ENCODE measurements at regions not wholly inside any gene's neighbourhood (a gene's known extent, or its start where the extent isn't known, plus 50 kb on each side); places are given as distances from the start of the nearest gene placed in this dataset.
A peak's percentile ranks its signal among the peaks of the same experiment; 100 is the strongest.

DNA sequence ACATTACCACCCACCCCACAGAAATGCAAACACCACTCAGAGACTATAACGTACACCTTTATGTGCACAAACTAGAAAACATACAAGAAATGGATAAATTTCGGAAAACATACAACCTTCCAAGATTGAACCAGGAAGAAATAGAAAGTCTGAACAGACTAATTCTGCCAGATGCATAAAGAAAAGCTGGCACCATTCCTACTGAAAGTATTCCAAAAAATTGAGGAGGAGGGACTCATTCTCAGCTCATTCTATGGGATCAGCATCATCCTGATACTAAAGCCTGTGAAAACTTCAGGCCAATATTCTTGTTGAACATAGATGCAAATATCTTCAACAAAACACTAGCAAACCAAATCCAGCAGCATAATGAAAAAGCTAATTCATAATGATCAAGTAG is 115.1 kb upstream of the CD180 start:
- no peak for DNase-seq

DNA sequence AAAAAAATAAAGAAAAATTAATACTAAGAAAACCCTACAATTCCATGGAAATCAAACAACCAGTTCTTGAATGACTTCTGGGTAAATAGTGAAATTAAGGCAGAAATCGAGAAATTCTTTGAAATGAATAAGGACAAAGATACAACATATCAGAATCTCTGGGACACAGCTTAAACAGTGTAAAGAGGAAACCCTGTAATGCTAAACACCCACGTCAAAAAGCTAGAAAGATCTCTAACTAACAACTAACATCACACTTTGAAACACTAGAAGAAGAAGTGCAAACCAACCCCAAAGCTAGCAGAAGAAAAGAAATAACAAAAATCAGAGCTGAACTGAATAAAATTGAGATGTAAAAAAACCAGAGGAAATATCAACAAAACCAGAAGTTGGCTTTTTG is 114.6 kb upstream of the CD180 start:
- no peak for DNase-seq

GRCh38 chr5:67310740-67311139 is 114.1 kb upstream of the CD180 start:
- DNase-seq, result no peak

GRCh38 chr5:67310169-67310568 is 113.6 kb upstream of the CD180 start:
- no peak for DNase-seq

- no peak for DNase-seq
Observed at GRCh38 chr5:67308988-67309688, 112.5 kb upstream of the CD180 start.

DNA sequence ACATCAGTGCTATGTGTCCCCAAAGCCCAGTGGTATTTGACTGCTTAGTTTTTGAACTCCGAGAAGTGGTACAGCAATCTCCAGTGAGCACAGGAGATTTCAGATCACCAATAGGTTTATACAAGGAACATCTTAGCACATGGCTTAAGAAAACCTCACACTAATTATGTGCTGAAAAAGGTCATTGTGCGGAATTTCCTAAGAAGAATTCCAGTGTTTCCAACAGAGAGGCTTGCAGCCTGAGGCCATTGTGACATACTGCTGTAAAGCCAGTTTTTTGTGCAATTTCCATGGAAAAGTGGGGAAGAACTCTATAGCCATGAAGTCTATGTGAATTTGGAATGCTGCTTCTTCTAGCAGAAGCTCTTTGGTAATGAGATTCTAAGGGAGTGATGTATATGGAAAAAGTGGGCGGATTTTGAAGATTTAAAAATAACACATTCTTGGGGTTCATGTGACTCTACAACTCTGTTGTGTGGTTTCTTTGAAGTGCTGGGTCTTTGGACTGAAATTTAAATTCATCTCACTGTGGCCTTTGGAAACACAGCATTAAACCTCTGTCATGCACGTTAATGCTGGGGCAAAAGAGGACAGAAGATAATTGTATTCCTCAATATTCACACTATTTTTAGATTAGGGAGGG is 110.5 kb upstream of the CD180 start:
- DNase-seq, result no peak

DNA sequence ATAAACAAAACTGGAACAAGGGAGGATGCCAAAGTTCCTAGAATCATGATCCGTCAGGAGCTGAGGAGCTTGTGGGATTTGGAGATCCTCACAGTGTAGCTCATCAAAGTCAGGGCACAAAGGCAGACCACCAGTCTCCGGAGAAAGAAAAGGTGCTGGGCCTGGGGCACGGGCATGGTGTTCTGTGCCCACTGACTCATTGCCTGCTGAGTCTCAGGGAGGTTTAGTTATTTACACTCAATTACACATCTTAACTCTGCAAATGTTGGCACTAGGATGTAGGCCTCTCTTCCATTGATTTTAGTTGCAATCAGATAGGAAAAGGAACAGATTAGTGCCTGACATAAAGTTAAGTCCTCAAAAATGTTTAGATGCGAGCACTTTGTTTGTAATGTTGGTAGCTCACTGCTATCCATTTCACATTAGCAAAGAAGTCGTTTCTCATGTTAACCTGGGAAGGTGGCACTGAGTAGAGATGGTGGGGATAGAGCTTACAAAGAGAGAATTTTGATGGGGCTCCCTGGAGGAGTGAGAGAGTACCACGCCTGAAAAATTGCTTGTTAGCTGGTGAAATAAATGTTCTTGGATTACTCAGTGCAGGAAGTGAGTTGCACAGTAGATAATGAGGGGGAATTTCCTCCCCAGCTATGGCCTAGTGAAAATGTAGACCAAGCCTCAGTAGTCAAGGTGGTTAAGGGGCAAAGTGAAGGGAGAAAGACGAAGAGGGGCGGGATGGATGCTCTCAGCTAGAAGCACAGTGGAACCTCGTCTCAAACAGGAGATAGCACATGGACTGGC is 109.5 kb upstream of the CD180 start:
- no peak for DNase-seq

DNA sequence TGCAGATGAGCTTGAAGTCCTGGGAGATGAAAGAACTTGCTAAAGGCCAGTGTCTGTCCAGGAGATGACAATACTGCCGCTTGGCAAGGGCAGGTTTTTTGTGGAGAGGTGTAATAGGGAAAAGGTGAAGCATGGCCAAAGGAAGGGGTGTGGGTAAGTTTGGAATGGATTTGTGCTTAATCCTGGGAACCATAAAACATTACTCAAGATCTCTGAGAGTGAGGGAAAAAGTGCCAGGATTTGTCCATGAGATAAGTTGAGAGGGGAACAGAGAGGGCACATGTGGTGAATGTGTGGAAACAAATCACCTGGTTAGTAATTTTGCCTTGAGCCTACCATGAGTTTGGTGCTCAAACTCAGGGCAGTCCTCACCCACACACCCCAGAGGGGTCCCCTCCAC is 108.8 kb upstream of the CD180 start:
- no peak for DNase-seq

- DNase-seq, result no peak
Observed at GRCh38 chr5:67303356-67303755, 106.8 kb upstream of the CD180 start.

GRCh38 chr5:67301285-67301903 is 104.8 kb upstream of the CD180 start:
- DNase-seq, result peak in 3 of 58 donors; percentile 11 to 15 (median 13)

- DNase-seq, result no peak
Observed at GRCh38 chr5:67300326-67300725, 103.7 kb upstream of the CD180 start.

DNA sequence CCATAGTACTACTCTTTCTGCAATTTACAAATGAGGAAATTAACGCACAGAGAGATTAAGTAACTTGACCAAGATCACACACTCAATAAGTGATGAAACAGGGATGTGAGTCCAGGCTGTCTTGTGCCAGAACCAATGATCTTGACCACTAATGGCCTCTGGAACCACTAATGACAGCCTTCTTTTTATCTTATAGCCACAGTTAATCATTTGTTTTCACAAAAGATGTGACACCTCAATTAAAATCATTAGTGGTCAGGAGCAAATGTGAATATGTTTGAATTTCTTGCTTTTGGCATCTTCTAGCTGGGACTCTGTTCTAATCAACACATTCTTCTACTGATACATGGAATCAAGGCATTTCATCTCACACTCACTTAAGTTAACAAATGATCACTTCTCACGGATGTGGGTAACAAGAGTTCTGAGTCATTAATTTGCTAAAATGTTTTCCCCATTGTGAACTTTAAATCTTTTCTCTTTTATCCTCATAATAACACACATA is 102.7 kb upstream of the CD180 start:
- DNase-seq, result no peak

GRCh38 chr5:67297802-67298532 is 101.4 kb upstream of the CD180 start:
- DNase-seq, result no peak

GRCh38 chr5:67297376-67297775 is 100.8 kb upstream of the CD180 start:
- peak in 1 of 58 donors; percentile 41 for DNase-seq

- DNase-seq, result no peak
Observed at GRCh38 chr5:67294266-67294938, 97.8 kb upstream of the CD180 start.

GRCh38 chr5:67293226-67293625 is 96.6 kb upstream of the CD180 start:
- peak in 1 of 58 donors; percentile 44 for DNase-seq

DNA sequence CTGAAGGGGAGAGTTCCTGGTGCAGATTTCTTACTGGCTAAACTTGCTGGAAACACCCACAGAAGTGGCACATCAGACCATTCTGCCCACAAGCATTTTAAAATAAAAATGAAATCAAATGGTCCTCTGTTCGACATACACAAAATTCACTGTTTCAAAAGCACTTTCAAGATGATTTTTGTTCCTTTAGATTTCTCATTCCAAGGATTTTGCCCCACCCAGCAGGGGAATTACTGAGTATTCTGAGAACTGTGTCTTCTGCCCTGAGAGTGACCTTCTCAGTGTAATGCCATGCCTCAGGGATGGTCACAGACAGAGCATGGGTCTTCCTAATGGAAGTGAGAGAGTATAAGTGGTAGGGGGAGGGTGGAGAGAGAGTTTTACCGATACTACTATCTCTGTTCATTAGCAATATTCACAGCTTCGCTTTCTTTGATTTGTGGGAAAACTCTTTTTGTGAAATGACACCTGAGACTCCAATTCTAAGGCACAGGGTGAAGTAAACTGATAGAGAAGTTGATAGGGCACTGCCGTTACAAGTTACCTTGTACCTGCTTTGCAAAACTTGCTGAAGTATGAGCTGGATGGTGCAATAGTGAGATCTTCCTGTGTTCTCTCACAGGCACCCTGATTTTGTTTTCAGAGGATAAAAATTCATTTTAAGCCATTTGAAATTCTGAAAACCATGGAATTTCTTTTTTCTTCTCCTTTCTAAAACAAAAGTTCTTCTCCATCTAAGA is 95.8 kb upstream of the CD180 start:
- no peak for DNase-seq

- peak in 36 of 58 donors; percentile 10 to 78 (median 39) for DNase-seq
Observed at GRCh38 chr5:67291671-67292070, 95.1 kb upstream of the CD180 start.

- DNase-seq, result no peak
Observed at GRCh38 chr5:67291066-67291465, 94.5 kb upstream of the CD180 start.

DNA sequence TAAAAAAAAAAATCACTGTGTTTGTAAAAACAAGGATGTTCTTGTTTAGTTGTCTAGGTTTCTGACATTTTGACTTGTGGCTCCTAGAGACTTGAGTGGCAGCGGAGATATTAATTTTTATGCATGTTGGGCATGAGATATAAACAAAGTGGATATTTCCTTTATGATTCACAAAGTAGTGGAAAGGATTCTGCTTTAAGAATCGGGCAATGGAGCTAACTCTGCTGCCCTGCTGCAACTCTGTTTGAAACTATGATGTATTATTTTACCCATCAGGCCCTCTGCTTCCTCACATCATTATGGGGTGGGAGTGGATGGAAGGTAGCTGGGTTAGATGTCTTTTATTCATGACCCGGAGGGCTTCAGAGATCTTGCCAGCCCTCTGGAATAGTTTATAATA is 94.1 kb upstream of the CD180 start:
- no peak for DNase-seq
